ENCODE measurements at regions not wholly inside any gene's neighbourhood (a gene's known extent, or its start where the extent isn't known, plus 50 kb on each side); places are given as distances from the start of the nearest gene placed in this dataset.

- no peak overlapping the region for H3K4me3 ChIP-seq
- DNase-seq (ENCODE audit: low spot score), result peak; percentile 9
- H3K27me3 ChIP-seq (ENCODE audit: insufficient read depth), result no peaks in the 10 kb centered on the region
- TF ChIP-seq EZH2phosphoT487 (IDR thresholded peaks at IDR 0.05; ENCODE audit: unreplicated experiment) (no peak), REST (IDR thresholded peaks at IDR 0.05; ENCODE audit: unreplicated experiment) (peak; percentile 76), EZH2 (IDR thresholded peaks at IDR 0.05; ENCODE audit: low read depth, unreplicated experiment) (no peak)
- no peak overlapping the region for H3K4me3 Mint-ChIP-seq
- H2AFZ ChIP-seq, result no peak overlapping the region
- H3K27ac ChIP-seq (ENCODE audit: low read depth), result no peak overlapping the region
- no peaks in the 10 kb centered on the region for H3K79me2 ChIP-seq (replicated peaks; ENCODE audit: insufficient read depth)
- H3K36me3 ChIP-seq (ENCODE audit: insufficient read depth), result no peaks in the 10 kb centered on the region
- no peaks in the 10 kb centered on the region for H3K9me3 Mint-ChIP-seq
- H3K27me3 Mint-ChIP-seq (ENCODE audit: insufficient read depth, low read depth, poor library complexity), result no peaks in the 10 kb centered on the region
- H4K20me1 ChIP-seq (replicated peaks; ENCODE audit: insufficient read depth), result peaks cover 4% of the 10 kb centered on the region; the same call in 1 of the 2 replicates
- H3K4me1 Mint-ChIP-seq, result no peaks in the 10 kb centered on the region
- H3F3A ChIP-seq (replicated peaks; ENCODE audit: low read depth), result no peaks in the 10 kb centered on the region
- H3K4me1 ChIP-seq (ENCODE audit: insufficient read depth), result no peaks in the 10 kb centered on the region
- H3K27ac Mint-ChIP-seq, result no peak overlapping the region
- no peaks in the 10 kb centered on the region for H3K9me2 ChIP-seq (ENCODE audit: insufficient read depth)
- no peaks in the 10 kb centered on the region for H3K36me3 Mint-ChIP-seq (ENCODE audit: low read depth)
- no peak overlapping the region for H3K4me2 ChIP-seq
- no peak; the same call in 2 of the 3 replicates for ATAC-seq
Observed at GRCh38 chr12:66848967-66849366, 170.1 kb upstream of the GRIP1 start.

GRCh38 chr12:66851134-66851533 is 172.3 kb upstream of the GRIP1 start:
- Mint-ChIP-seq H3K27me3 (ENCODE audit: insufficient read depth, low read depth, poor library complexity) (no peaks in the 10 kb centered on the region), H3K36me3 (ENCODE audit: low read depth) (no peaks in the 10 kb centered on the region), H3K4me3 (no peak overlapping the region), H3K9me3 (no peaks in the 10 kb centered on the region), H3K4me1 (no peaks in the 10 kb centered on the region), H3K27ac (no peak overlapping the region)
- H3K4me3 ChIP-seq, result no peak overlapping the region
- no peak for ATAC-seq
- no peak overlapping the region for H3K27ac ChIP-seq (ENCODE audit: low read depth)
- no peaks in the 10 kb centered on the region for H3K36me3 ChIP-seq (ENCODE audit: insufficient read depth)
- peaks cover 4% of the 10 kb centered on the region; the same call in 1 of the 2 replicates for H4K20me1 ChIP-seq (replicated peaks; ENCODE audit: insufficient read depth)
- H3K27me3 ChIP-seq (ENCODE audit: insufficient read depth), result no peaks in the 10 kb centered on the region
- no peak overlapping the region for H3K4me2 ChIP-seq
- H2AFZ ChIP-seq, result no peak overlapping the region
- H3K4me1 ChIP-seq (ENCODE audit: insufficient read depth), result no peaks in the 10 kb centered on the region
- DNase-seq (ENCODE audit: low spot score), result no peak
- no peaks in the 10 kb centered on the region; the same call in 1 of the 2 replicates for H3K79me2 ChIP-seq (replicated peaks; ENCODE audit: insufficient read depth)
- H3F3A ChIP-seq (replicated peaks; ENCODE audit: low read depth), result no peaks in the 10 kb centered on the region
- no peaks in the 10 kb centered on the region for H3K9me2 ChIP-seq (ENCODE audit: insufficient read depth)
- no peak for TF ChIP-seq ZNF114 (CRISPR knock-in tag; IDR thresholded peaks at IDR 0.05)
- no peak for TF ChIP-seq NANOG (IDR thresholded peaks at IDR 0.05; ENCODE audit: borderline replicate concordance)
- TF ChIP-seq EZH2 (IDR thresholded peaks at IDR 0.05; ENCODE audit: low read depth, unreplicated experiment), result no peak
- no peak for TF ChIP-seq ZNF331 (CRISPR knock-in tag; IDR thresholded peaks at IDR 0.05; ENCODE audit: low read depth)
- TF ChIP-seq POLR2AphosphoS5 (IDR thresholded peaks at IDR 0.05; ENCODE audit: low read depth), result no peak
- no peak for TF ChIP-seq REST (IDR thresholded peaks at IDR 0.05; ENCODE audit: unreplicated experiment)
- no peak for TF ChIP-seq STAT1 (IDR thresholded peaks at IDR 0.05; ENCODE audit: unreplicated experiment)
- TF ChIP-seq EZH2phosphoT487 (IDR thresholded peaks at IDR 0.05; ENCODE audit: unreplicated experiment), result no peak
- no peak for TF ChIP-seq ETS1 (IDR thresholded peaks at IDR 0.05)
- TF ChIP-seq CREB1 (CRISPR knock-in tag; IDR thresholded peaks at IDR 0.05; ENCODE audit: low read depth), result no peak
